Suprapubic skin (tissue), 4 donors: ENCODE measurements at regions not wholly inside any gene's neighbourhood (a gene's known extent, or its start where the extent isn't known, plus 50 kb on each side); places are given as distances from the start of the nearest gene placed in this dataset.

ENCODE experiments used
- CTCF ChIP-seq, 2 donors: fragments of 200-600 bp in 1 of 2; fragments of 450-650 bp in 1 of 2; sonication (generic) in 1 of 2; IDR thresholded peaks; one replicate each; pipeline ENCODE4 v1.5.1; 2016 to 2019; ENCODE audit warnings: antibody characterized with exemption in 2 of 2, mild to moderate bottlenecking in 1 of 2, moderate library complexity in 1 of 2
- POLR2A ChIP-seq, 2 donors: fragments of 450-650 bp; IDR thresholded peaks; one replicate each; pipeline ENCODE4 v1.6.1; 2017; ENCODE audit warnings: antibody characterized with exemption in 2 of 2, mild to moderate bottlenecking in 2 of 2, moderate library complexity in 2 of 2
- POLR2AphosphoS5 ChIP-seq, 3 donors: sonication (generic); formaldehyde crosslinking; IDR thresholded peaks; one replicate each; pipeline ENCODE4 v1.6.1; 2017; ENCODE audit warnings: antibody characterized with exemption in 3 of 3

- TF ChIP-seq CTCF (IDR thresholded peaks at IDR 0.05) (no peak), POLR2A (IDR thresholded peaks at IDR 0.05) (no peak), POLR2AphosphoS5 (IDR thresholded peaks at IDR 0.05) (no peak)
These were observed 353.0 kb downstream of the TGFB2 start for GRCh38 chr1:218698141-218698540.
